HEK293 (cell line): ENCODE measurements at regions not wholly inside any gene's neighbourhood (a gene's known extent, or its start where the extent isn't known, plus 50 kb on each side); places are given as distances from the start of the nearest gene placed in this dataset.

Experiments used
- SP2 ChIP-seq: fragments of 450-650 bp; formaldehyde crosslinking; IDR thresholded peaks from 2 replicates; pipeline ENCODE4 v1.5.1; 2016; ENCODE audit warnings: missing biosample characterization, missing genetic modification characterization
- ZBTB8A ChIP-seq: fragments of 450-650 bp; formaldehyde crosslinking; IDR thresholded peaks from 2 replicates; pipeline ENCODE4 v1.5.1; 2016; ENCODE audit warnings: missing biosample characterization, missing genetic modification characterization
- ZNF707 ChIP-seq: fragments of 450-650 bp; formaldehyde crosslinking; IDR thresholded peaks from 2 replicates; pipeline ENCODE4 v1.5.1; 2016; ENCODE audit warnings: missing biosample characterization, missing genetic modification characterization
- TF ChIP-seq, protein P1 (sequence below): fragments of 450-650 bp; formaldehyde crosslinking; IDR thresholded peaks from 2 replicates; pipeline ENCODE4 v1.5.1; 2016; ENCODE audit warnings: missing biosample characterization, missing genetic modification characterization
- TF ChIP-seq, protein P2 (sequence below): fragments of 450-650 bp; formaldehyde crosslinking; IDR thresholded peaks from 2 replicates; pipeline ENCODE4 v1.5.1; 2016; ENCODE audit warnings: missing biosample characterization, missing genetic modification characterization

DNA sequence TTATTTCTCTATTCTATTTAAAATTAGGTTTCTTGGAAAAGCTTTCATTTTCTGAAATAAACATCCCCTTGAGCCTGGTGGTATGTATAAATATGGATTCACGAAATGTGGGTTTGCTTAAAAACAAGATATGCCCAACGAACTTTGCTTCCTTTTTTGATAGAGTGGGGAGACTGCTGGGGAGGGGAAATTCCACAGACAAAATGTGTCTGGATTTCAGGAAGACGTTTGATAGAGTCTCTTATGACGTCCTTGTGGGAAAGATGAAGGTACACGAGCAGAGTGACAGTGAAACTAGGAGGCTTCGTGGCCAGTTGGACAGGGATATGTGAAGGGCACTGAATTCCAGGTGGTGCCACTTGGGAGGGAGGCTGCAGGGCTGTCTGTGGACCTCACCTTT is 84.5 kb upstream of the RPS23 start:
- no peak for TF ChIP-seq ZNF707
- TF ChIP-seq SP2: no peak
- TF ChIP-seq, protein P1, sequence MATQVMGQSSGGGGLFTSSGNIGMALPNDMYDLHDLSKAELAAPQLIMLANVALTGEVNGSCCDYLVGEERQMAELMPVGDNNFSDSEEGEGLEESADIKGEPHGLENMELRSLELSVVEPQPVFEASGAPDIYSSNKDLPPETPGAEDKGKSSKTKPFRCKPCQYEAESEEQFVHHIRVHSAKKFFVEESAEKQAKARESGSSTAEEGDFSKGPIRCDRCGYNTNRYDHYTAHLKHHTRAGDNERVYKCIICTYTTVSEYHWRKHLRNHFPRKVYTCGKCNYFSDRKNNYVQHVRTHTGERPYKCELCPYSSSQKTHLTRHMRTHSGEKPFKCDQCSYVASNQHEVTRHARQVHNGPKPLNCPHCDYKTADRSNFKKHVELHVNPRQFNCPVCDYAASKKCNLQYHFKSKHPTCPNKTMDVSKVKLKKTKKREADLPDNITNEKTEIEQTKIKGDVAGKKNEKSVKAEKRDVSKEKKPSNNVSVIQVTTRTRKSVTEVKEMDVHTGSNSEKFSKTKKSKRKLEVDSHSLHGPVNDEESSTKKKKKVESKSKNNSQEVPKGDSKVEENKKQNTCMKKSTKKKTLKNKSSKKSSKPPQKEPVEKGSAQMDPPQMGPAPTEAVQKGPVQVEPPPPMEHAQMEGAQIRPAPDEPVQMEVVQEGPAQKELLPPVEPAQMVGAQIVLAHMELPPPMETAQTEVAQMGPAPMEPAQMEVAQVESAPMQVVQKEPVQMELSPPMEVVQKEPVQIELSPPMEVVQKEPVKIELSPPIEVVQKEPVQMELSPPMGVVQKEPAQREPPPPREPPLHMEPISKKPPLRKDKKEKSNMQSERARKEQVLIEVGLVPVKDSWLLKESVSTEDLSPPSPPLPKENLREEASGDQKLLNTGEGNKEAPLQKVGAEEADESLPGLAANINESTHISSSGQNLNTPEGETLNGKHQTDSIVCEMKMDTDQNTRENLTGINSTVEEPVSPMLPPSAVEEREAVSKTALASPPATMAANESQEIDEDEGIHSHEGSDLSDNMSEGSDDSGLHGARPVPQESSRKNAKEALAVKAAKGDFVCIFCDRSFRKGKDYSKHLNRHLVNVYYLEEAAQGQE (tag by site-specific recombination): no peak
- TF ChIP-seq, protein P2, sequence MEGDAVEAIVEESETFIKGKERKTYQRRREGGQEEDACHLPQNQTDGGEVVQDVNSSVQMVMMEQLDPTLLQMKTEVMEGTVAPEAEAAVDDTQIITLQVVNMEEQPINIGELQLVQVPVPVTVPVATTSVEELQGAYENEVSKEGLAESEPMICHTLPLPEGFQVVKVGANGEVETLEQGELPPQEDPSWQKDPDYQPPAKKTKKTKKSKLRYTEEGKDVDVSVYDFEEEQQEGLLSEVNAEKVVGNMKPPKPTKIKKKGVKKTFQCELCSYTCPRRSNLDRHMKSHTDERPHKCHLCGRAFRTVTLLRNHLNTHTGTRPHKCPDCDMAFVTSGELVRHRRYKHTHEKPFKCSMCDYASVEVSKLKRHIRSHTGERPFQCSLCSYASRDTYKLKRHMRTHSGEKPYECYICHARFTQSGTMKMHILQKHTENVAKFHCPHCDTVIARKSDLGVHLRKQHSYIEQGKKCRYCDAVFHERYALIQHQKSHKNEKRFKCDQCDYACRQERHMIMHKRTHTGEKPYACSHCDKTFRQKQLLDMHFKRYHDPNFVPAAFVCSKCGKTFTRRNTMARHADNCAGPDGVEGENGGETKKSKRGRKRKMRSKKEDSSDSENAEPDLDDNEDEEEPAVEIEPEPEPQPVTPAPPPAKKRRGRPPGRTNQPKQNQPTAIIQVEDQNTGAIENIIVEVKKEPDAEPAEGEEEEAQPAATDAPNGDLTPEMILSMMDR (tag by site-specific recombination): no peak
- no peak for TF ChIP-seq ZBTB8A
